ENCODE measurements at regions not wholly inside any gene's neighbourhood (a gene's known extent, or its start where the extent isn't known, plus 50 kb on each side); places are given as distances from the start of the nearest gene placed in this dataset.

DNA sequence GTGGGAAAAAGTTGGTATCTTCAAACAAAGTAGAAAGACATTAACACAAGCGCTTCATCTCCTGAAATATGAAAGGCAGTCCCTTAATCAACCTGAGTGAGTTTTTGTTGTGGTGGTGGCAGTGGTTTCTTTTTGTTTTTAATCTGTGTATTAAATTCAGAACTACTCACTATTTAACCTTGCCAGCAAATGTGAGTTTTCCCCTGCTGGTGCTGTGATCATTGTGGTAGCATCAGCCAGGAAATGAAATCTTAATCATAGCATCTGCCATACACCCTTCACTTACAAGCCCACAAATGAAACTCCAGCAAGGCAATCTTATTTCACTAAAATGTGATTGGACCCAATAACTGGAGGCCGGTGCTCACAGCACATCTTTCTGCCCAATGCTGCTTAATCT is 229.7 kb downstream of the SHOX2 start:
- in situ Hi-C loops (cut with HindIII; ENCODE audit: low pct_ligation_motif_present, low sequenced_read_pairs), result no loop called here
- TF ChIP-seq, protein P1, sequence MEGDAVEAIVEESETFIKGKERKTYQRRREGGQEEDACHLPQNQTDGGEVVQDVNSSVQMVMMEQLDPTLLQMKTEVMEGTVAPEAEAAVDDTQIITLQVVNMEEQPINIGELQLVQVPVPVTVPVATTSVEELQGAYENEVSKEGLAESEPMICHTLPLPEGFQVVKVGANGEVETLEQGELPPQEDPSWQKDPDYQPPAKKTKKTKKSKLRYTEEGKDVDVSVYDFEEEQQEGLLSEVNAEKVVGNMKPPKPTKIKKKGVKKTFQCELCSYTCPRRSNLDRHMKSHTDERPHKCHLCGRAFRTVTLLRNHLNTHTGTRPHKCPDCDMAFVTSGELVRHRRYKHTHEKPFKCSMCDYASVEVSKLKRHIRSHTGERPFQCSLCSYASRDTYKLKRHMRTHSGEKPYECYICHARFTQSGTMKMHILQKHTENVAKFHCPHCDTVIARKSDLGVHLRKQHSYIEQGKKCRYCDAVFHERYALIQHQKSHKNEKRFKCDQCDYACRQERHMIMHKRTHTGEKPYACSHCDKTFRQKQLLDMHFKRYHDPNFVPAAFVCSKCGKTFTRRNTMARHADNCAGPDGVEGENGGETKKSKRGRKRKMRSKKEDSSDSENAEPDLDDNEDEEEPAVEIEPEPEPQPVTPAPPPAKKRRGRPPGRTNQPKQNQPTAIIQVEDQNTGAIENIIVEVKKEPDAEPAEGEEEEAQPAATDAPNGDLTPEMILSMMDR (IDR thresholded peaks at IDR 0.05; ENCODE audit: low read depth, low read length, missing control alignments), result no peak

DNA sequence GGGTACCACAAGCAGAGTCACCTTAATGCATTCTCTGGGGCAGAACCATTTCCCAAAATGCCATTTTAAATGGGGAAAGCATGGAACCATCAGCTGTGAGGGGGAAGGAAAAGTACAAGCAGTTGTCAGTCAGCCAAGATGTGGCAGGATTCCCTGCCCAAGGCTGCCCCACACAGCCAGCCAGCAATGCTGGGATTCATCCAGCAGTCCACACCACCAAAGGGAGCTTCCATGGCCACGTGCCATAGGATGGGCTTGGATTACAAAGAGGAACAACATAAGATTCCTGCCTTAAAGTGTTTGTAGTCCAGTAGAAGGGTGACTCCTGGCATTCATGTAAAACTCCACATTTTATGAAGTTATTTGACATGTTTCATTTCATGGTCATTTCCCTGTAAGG is 233.3 kb downstream of the SHOX2 start:
- TF ChIP-seq, protein P1 (IDR thresholded peaks at IDR 0.05; ENCODE audit: low read depth, low read length, missing control alignments), result no peak
- in situ Hi-C loops (cut with HindIII; ENCODE audit: low pct_ligation_motif_present, low sequenced_read_pairs), result no loop called here

More for the DNA sequence above, 229.7 kb downstream of the SHOX2 start:
- H3K27ac ChIP-seq, result no peak overlapping the region
- H3K4me3 ChIP-seq (ENCODE audit: low read depth, low read length), result no peak overlapping the region
- no peak for DNase-seq
- no peaks in the 10 kb centered on the region for H3K27me3 ChIP-seq (replicated peaks)
- no peaks in the 10 kb centered on the region for H3K36me3 ChIP-seq (replicated peaks)

DNA sequence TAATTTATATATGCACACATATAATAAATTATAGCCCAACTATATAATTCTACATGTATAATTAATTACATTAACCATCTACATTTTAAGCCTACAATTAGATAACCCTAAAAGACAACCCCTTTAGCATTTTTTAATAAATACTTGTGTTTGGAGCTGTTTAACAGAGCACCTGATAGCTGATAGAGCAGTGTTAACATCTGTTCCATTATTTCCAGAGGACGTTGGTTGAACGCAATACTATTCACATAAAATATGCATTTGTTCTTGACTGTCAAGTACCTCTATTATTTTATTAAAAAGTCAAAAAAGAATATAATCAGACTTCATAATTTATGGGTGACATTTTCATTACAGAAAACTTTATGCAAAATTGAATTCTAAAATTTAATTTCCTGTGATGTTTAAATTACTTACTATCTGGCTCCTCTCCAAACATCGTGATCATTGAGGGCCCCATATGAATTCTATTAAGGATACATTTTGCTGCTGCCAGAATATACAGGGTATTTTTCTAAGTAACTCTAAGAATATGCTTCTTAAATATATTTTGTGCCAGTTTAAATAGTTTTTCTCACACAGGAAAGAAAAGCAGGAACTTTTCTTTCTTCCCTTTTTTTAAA is 234.3 kb downstream of the SHOX2 start:
- TF ChIP-seq, protein P1 (IDR thresholded peaks at IDR 0.05; ENCODE audit: low read depth, low read length, missing control alignments), result no peak
- in situ Hi-C loops (cut with HindIII; ENCODE audit: low pct_ligation_motif_present, low sequenced_read_pairs), result no loop called here
- no peaks in the 10 kb centered on the region for H3K36me3 ChIP-seq (replicated peaks)
- H3K27me3 ChIP-seq (replicated peaks), result no peaks in the 10 kb centered on the region
- no peak for DNase-seq
- no peak overlapping the region for H3K4me3 ChIP-seq (ENCODE audit: low read depth, low read length)
- no peak overlapping the region for H3K27ac ChIP-seq

More for the DNA sequence above, 233.3 kb downstream of the SHOX2 start:
- Histone ChIP-seq H3K27ac (no peak overlapping the region), H3K27me3 (replicated peaks) (no peaks in the 10 kb centered on the region), H3K36me3 (replicated peaks) (no peaks in the 10 kb centered on the region), H3K4me3 (ENCODE audit: low read depth, low read length) (no peak overlapping the region)
- DNase-seq, result no peak

DNA sequence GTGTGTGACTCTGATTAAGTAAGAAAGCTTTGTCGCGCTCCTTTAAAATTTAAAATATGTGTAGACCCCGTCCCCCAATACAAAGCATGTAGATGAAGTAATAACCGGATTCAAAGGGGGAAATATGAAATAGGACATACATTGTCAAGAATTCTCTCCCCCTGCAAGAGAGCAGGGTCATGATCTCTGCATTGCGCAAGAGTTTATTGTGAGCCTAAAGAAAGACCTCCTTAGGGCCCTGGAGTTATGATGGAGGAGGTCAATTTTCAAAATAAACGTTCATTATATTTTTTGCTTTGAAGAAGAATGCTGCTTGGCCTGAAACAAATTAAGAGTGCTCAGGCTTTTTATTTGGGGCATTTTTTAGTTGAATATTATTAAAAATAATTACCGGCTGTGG is 235.0 kb downstream of the SHOX2 start:
- no peak for DNase-seq
- Histone ChIP-seq H3K4me3 (ENCODE audit: low read depth, low read length) (no peak overlapping the region), H3K27ac (no peak overlapping the region), H3K27me3 (replicated peaks) (no peaks in the 10 kb centered on the region), H3K36me3 (replicated peaks) (no peaks in the 10 kb centered on the region)
- in situ Hi-C loops (cut with HindIII; ENCODE audit: low pct_ligation_motif_present, low sequenced_read_pairs), result no loop called here
- TF ChIP-seq, protein P1 (IDR thresholded peaks at IDR 0.05; ENCODE audit: low read depth, low read length, missing control alignments), result no peak

DNA sequence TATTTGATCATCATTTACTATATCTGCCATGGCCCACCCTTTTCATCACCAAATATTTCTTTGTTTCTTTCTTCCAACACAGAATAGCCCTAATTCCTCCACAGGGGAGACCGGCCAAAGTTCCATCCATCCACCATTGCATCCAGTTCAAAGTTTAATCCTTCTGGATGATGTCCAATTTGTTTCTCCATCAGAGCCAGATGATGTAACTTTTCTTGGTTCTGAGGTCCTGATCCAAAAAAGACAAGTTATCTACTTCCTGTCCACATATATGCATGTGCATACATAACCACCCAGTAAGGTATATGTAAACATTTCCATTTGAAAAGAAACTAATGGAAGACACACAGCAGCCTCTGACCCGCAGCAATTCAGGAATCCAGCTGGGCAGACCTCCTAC is 237.3 kb downstream of the SHOX2 start:
- H3K27ac ChIP-seq, result no peak overlapping the region
- in situ Hi-C loops (cut with HindIII; ENCODE audit: low pct_ligation_motif_present, low sequenced_read_pairs), result no loop called here
- no peak for DNase-seq
- H3K27me3 ChIP-seq (replicated peaks), result no peaks in the 10 kb centered on the region
- H3K4me3 ChIP-seq (ENCODE audit: low read depth, low read length), result no peak overlapping the region
- TF ChIP-seq, protein P1 (IDR thresholded peaks at IDR 0.05; ENCODE audit: low read depth, low read length, missing control alignments), result no peak
- H3K36me3 ChIP-seq (replicated peaks), result no peaks in the 10 kb centered on the region

DNA sequence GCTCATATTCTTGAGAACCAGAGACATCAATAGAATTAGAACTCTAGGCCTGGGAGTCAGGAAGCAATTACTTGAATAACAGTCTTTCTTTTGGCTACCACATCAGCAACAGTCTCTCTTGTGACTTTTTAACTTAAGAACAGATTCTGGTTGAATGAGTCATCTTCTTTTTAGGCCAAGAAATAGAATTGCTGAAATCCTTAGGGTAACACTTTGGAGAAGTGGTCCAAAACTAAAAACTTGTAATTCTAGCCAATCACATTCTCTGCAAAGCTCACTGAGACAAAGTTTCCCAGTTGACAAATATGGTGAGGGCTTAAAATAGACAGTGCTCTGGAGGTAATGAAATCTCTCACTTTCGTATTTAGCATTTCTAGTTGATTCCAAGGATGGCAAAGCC is 238.0 kb downstream of the SHOX2 start:
- in situ Hi-C loops (cut with HindIII; ENCODE audit: low pct_ligation_motif_present, low sequenced_read_pairs), result no loop called here
- H3K4me3 ChIP-seq (ENCODE audit: low read depth, low read length), result no peak overlapping the region
- H3K36me3 ChIP-seq (replicated peaks), result no peaks in the 10 kb centered on the region
- no peaks in the 10 kb centered on the region for H3K27me3 ChIP-seq (replicated peaks)
- TF ChIP-seq, protein P1 (IDR thresholded peaks at IDR 0.05; ENCODE audit: low read depth, low read length, missing control alignments), result no peak
- no peak for DNase-seq
- H3K27ac ChIP-seq, result no peak overlapping the region
